RWPE1 (cell line): ENCODE measurements at regions not wholly inside any gene's neighbourhood (a gene's known extent, or its start where the extent isn't known, plus 50 kb on each side); places are given as distances from the start of the nearest gene placed in this dataset.

ENCODE experiments used
- CTCF ChIA-PET: fragments of 350-600 bp; sonication (Branson Sonifier 250); formaldehyde crosslinking; extraction: SDS; loops from one replicate; lab custom pipeline; 2021; lab: Yijun Ruan, JAX
- POLR2A ChIA-PET: fragments of 400-600 bp; formaldehyde crosslinking; extraction: SDS; loops from one replicate; lab custom pipeline; 2020; ENCODE audit warnings: antibody characterized with exemption; ENCODE audit not compliant: low non-redundant PET; lab: Yijun Ruan, JAX
- DNase-seq: peaks from one replicate; pipeline ENCODE4 v3.0.0; 2012; ENCODE audit warnings: low spot score
- H3K27ac ChIP-seq: fragments of 450-650 bp; 2 replicates; pipeline ENCODE4 v1.5.1; 2017
- TF ChIP-seq, protein P1 (sequence below): fragments of 450-650 bp; conservative IDR thresholded peaks from 2 replicates; pipeline ENCODE4 v1.5.1; 2017; ENCODE audit warnings: low read depth, mild to moderate bottlenecking

DNA sequence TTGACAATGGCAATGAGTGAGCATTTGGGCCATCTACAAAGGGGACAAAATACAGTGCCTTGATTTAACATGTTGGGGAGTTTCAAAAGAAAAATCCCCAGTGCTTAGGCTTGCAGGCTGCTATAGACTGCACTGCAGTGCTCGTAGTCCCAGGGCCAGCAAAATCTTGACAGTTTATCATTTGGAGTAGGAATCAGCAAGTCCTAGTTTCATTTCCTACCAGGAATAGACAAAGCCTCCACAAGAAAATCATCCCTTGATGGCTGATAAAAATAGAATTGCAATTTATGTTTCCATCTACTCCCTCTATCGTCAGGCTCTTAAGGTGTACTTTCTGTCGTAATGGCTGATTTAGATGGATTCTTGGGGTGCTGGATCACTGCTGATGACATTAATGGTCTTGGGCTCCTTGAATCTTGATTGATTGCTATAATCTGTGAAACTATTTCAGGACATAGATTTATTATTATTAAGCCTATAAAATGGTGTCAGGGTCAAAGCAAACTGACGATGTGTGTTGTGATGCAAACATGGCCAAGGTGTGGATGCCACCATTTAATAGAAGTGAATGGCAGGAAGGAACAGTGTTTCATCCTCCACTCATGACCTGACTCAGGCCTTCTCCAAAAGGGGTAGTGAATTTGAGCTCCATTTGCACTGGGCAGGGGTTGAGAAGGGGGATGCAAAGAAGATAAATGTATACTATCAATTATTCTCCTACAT, 171.7 kb downstream of the PIK3R1 start:
- TF ChIP-seq, protein P1, sequence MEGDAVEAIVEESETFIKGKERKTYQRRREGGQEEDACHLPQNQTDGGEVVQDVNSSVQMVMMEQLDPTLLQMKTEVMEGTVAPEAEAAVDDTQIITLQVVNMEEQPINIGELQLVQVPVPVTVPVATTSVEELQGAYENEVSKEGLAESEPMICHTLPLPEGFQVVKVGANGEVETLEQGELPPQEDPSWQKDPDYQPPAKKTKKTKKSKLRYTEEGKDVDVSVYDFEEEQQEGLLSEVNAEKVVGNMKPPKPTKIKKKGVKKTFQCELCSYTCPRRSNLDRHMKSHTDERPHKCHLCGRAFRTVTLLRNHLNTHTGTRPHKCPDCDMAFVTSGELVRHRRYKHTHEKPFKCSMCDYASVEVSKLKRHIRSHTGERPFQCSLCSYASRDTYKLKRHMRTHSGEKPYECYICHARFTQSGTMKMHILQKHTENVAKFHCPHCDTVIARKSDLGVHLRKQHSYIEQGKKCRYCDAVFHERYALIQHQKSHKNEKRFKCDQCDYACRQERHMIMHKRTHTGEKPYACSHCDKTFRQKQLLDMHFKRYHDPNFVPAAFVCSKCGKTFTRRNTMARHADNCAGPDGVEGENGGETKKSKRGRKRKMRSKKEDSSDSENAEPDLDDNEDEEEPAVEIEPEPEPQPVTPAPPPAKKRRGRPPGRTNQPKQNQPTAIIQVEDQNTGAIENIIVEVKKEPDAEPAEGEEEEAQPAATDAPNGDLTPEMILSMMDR: no peak
- POLR2A ChIA-PET: no interaction called here
- CTCF ChIA-PET: interaction anchor here (0.6 kb wide), 1 partner anchor 609 kb away, joined by 3 read pairs; no protein-coding TSS in a partner anchor

DNA sequence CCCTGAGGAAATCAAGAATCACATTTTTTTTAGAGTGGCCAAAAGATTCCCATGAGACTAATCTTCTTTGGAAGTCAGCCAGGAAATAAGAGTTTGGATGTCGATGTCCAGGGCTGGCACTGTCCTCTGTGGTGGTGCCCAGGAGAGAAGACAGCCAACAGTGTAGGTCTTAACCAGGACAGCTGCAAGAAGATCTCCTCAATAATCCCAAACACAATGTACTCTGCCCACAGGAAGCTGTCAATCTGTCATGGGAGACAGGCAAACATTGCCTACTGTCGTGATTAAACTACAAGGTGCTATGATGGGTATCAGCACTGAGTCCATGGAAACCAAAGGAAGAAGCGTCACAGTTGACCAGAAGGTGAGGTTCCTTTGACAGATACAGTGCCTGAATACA, 174.1 kb downstream of the PIK3R1 start:
- TF ChIP-seq, protein P1: no peak
- H3K27ac ChIP-seq: no peak overlapping the region
- CTCF ChIA-PET: interaction anchor here (0.6 to 0.7 kb wide), 2 partner anchors 506 to 717 kb away, joined by 3 read pairs; no protein-coding TSS in a partner anchor
- DNase-seq: no peak
- POLR2A ChIA-PET: no interaction called here

More for the DNA sequence above, 171.7 kb downstream of the PIK3R1 start:
- no peak overlapping the region for H3K27ac ChIP-seq
- no peak for DNase-seq

DNA sequence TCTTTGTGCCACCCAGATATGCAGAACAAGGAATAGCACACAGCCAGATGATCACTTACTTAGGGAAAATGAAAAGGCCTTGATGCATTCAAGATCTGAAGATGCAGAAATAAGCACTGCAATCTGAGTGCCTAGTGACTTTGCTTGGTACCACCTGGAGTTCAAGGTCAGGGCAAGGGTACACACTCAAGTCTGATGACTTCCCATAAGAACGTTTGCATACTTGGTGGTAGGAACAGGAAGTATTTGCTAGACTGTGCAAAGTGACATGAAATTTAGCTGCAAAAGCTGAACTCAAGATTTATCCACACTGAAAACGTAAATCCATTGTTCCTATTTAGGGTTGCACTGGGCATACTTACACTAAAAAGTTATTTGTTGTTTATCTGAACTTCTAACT, 177.1 kb downstream of the PIK3R1 start:
- TF ChIP-seq, protein P1: no peak
- ChIA-PET CTCF (no interaction called here), POLR2A (no interaction called here)
- no peak overlapping the region for H3K27ac ChIP-seq
- no peak for DNase-seq

DNA sequence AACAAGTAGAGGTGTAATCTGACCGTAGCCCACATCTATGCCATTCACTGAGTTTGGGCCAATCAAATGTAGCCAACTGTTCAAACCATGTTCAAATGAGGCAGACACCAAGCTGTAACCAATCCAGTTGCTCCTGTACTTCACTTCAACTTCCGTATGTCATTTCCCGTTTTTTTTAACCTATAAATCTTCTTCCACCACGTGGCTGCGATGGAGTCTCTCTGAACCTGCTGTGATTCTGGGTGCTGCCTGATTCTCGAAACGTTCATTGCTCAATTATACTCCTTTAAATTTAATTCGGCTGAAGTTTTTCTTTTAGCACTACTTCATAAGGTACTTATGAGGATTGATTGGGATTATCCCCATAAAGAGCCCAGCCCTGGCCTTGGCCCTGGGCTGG, 179.7 kb downstream of the PIK3R1 start:
- DNase-seq: no peak
- no peak overlapping the region for H3K27ac ChIP-seq
- ChIA-PET CTCF (no interaction called here), POLR2A (no interaction called here)
- TF ChIP-seq, protein P1: no peak

DNA sequence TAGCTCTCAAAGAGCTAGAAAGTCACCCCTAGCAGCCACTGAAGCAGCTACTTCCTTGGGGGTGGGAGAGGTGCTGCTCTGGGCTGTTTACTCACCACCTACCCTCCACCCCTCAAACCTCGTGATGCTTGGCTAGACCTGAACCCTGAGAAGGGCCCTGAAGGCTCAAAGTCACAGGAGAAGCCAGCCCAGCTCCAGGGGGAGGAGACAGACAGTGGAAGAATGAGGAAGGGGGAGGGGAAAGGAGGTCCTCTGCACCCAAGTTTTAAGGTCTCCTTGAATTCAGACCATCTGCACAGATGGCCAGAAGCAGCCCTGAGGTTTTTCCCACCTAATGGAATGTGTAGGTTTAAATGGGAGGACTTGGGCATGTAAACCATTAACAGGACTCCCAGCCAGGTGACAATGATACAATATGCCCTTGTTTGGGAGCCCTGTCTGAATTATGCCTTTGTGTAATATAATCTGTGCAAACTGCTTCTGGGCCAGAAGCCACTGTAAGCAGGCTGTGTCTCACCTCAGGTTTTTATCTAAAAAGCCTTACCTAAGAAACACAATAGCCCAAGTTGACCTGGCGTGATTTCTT, 180.5 kb downstream of the PIK3R1 start:
- CTCF ChIA-PET: no interaction called here
- DNase-seq: no peak
- TF ChIP-seq, protein P1: no peak
- no peak overlapping the region for H3K27ac ChIP-seq
- POLR2A ChIA-PET: no interaction called here

DNA sequence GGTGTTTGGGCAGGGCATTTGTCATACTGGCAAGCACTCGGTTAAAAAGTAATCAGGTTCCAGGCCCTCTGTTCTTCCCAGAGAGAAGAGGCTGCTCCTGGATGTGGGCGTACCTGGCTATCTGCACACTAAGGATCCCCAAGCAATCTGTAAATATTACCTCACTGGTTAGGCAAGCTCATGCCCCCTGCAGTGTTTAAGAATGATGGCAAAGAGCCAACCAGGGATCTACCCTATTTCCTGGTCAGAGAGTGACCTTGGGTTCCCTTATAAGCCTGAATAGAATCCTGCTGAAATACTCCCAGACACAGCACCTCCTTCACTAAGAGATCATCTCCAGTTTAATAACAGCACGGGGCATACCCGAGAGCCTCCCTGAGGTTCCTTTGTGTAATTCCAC, 181.2 kb downstream of the PIK3R1 start:
- DNase-seq: no peak
- ChIA-PET POLR2A (no interaction called here), CTCF (no interaction called here)
- TF ChIP-seq, protein P1: no peak
- no peak overlapping the region for H3K27ac ChIP-seq
